Stimulated activated CD4-positive, alpha-beta T cell treated with anti-CD3 and anti-CD28 coated beads, Interleukin-15, amount 100 ng/mL, for 48 hours (primary cell): ENCODE measurements at regions not wholly inside any gene's neighbourhood (a gene's known extent, or its start where the extent isn't known, plus 50 kb on each side); places are given as distances from the start of the nearest gene placed in this dataset.
"Not testable (repeated sequence)": the region's sequence is repeated elsewhere in the genome, so short reads cannot be mapped to it uniquely, and the experiment has no call there.

ENCODE experiments used
- DNase-seq, 2 donors: peaks; one replicate each; pipeline ENCODE4 v3.0.0-alpha.2; 2020; ENCODE audit warnings: low read depth in 2 of 2

DNA sequence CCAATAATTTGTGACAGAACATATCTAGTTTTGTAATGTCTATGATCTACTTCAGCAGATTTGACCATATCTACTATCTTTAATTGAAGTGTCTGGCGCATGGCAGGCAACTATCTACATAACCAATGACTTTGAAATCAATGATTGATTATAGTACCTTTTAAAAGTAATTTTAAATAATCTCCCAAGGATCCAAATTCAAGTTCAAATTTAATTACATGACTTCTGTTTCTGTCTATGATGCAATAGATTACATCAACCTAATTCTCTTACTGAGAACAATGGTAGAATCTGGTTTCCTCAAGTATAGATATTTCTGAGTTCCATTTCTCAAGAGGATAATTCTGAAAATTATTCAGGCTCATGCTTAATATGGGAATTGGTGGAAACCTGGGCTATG lies 177.4 kb upstream of the IL15 start:
- DNase-seq = no peak

DNA sequence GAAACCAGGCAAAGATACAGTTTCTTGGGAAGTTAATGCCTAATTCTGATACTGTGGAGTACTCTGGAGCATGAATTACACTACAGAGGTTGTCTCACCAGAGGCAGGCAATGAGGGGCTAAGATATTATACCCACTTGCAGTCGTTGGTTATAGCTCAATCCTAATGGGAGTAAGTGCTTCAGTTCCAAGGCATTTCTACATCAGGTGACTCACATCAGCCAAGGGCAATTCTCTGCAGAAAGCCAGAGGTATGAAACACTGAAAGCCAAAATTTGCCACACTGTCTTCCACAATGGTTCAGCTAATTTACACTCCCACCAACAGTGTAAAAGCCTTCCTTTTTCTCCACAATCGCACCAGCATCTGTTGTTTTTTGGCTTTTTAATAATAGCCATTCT lies 174.0 kb upstream of the IL15 start:
- no peak for DNase-seq

DNA sequence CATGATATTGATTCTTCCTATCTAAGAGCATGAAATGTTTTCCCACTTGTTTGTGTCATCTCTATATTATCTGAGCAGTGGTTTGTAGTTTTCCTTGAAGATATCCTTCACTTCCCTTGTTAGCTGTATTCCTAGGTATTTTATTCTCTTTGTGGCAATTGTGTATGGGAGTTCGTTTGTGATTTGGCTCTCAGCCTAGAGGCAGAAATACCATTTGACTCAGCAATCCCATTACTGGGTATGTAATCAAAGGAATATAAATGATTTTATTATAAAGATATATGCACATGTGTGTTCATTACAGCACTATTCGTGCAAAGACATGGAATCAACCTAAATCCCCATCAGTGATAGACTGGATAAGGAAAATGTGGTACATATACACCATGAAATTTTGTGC lies 172.7 kb upstream of the IL15 start:
- no peak for DNase-seq

DNA sequence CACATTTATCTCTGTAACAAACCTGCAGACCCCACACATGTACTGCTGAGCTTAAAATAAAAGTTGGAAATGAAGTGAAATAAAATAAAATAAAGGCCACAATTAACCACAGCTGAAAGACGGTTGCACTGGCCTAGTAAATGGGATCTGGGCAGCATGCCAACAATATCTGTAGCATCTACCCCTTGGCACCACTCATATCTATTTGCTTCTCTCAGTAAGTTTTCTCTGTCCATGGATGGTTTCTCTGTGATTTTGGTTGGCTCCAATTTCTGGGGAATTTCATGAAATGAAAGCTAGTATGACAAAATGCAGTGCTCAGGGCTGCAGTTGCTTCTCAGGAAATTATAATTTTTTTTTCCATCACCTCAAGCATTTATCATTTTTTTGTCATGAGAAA lies 172.0 kb upstream of the IL15 start:
- DNase-seq = no peak

DNA sequence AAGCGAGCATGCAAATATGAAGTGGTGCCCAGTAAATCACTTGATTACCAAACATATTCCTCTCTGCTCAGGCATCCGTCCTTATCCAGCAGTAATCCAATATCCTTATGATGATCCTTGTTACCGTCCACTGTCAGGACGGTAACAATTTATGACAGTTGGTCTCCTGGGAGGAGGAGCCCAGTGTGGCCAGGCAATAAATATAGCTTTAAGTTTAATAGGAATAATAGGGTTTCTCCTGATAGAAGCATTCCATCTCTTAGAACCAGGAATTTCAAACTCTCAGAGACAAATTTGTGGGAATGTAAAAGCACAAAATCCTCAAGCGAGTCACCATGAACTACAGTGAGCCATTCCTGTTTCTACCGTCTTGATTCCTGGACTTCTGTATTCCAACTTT lies 171.2 kb upstream of the IL15 start:
- DNase-seq = no peak

DNA sequence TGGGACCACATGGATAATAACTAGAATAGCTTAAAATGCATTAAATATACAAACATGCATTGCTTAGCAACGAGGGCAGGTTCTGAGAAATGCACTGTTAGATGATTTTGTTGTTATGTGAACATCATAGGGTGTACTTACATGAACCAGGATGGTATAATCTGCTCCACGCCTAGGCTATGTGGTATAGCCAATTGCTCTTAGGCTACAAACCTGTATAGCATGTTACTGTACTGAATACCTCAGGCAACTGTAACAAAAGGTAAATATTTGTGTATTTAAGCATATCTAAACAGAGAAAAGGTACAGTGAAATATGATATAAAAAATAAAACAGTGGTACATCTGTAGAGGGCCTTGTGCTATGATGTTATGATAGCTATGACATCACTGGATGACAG lies 169.2 kb upstream of the IL15 start:
- DNase-seq = no peak

DNA sequence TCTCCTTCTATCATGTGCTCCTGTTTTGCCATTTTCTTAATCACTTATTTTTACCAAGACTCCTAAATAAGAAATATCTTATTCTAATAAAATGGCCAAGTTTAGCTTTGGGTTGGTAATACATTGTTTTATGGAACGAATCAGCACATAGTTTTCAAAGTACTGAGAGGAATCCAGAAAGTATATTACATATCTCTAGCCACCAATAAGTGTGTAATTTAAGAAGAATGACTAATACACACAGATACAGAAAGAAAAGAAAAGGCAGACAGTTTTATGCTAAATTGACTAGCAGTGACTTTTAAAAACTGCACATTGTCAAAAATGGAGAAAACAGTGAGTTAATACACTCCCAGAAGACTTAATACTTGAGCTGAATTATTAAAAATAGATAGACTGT lies 167.0 kb upstream of the IL15 start:
- no peak for DNase-seq

DNA sequence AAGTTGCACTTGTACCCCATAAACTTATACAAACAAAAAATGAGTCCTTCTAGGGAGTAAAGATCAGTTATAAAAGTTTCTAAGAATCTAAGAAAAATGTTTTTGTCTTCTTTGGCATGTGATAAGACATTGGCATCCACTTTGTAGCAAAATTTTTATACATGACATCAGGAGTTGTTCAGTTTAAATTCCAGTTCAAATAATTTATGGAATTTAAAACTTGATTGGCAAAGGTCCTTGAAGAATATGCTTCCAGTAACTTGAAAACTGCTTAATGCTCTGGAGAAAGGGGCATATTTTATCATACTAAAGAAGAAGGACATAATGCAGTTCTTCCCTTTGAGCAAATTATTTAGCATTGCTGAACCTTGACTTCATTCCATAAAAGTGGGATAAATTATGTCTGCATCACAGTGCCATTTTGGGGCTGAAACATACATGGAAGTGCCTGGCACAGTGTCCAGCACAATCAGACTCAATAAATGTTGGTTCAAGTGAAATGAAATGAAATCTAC lies 163.3 kb upstream of the IL15 start:
- no peak for DNase-seq

DNA sequence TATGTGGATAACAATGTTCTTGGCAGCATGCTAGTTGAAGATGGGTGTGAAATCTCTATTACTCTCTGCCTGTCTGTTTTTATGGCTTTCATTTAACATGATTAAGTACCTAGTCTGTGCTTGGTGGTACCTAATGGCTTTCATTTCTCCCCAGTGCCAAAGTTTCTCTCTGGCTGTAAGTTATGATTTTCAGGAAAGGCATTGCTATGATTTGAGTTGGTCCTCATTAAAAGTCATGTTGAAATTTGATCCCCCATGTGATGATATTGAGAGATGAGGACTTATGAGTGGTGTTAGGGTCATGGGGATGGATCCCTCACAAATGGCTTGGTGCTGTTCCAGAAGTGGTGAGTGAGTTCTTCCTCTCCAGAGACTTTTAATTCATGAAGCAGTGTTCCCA lies 162.4 kb upstream of the IL15 start:
- no peak for DNase-seq

DNA sequence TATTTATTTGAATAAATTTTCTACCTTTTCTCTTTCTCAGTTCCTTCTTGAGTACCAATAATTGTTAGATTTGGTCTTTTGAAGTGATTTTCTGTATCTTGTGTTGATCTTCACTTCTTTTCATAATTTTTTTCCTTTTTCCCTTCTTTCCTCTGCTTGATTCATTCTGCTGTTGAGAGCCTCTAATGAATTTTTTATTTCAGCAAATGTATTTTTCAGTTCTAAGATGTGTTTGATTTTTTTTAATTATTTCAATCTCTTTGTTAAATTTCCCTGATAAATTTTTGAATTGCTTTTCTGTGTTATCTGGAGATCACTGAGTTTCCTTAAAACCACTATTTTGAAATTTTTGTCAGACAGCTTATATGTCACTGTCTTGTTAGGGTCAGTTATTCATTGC lies 155.4 kb upstream of the IL15 start:
- DNase-seq = no peak

DNA sequence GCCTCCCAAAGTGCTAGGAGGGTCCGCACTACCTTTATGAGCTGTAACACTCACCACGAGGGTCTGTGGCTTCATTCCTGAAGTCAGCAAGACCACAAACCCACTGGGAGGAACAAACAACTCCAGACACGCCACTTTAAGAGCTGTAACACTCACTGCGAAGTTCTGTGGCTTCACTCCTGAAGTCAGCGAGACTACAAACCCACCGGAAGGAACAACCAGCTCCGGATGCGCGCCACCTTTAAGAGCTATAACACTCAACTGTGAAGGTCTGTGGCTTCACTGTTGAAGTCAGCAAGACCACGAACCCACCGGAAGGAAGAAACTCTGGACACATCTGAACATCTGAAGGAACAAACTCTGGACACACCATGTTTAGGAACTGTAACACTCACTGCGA lies 152.1 kb upstream of the IL15 start:
- not testable (repeated sequence) for DNase-seq

DNA sequence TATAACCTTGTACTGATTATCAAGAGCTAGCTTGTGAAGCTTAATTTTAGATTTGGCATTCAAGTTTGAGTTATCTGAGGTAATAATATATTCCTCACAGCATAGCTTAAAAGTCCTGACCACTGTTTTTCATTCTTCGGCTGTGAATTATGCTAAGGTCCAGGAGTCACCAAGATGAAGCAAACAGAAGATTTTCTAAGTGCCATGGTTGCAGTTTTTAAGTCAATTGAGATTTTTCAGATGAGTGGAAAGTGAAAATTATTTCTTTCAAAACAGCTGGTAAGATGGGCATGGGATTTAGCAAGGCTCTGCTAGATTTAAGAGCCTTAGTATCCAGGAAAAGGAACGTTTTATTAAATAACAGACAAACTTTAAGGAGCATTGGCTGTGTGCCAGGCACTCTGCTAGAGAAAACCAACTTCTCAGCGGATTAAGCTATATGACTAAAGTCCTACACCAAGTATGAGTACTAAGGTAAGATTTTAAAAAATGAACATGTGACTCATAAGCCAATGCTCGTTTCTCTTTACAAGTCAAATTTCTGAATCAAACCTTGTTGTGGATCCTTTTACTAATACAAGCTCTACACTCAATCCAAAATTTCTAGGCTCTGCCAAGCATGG lies 149.9 kb upstream of the IL15 start:
- no peak for DNase-seq

DNA sequence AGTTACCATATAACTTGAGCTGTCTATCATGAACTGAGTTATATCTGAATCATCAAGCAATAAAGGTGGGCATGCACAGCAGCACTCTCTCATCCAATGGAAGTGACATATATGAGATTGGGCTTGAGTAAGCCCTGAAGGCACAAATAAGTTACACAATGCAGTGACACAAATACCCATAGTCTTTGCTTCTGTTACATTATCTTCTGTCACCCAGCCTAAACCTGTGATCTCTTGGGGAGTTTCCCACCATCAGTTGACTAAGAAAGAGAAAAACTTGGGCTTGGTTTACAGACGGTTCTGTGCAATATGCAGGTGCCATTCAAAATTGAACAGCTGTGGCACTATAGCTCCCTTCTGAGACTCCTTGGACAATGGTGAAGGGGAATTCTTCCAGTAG lies 138.8 kb upstream of the IL15 start:
- no peak for DNase-seq

DNA sequence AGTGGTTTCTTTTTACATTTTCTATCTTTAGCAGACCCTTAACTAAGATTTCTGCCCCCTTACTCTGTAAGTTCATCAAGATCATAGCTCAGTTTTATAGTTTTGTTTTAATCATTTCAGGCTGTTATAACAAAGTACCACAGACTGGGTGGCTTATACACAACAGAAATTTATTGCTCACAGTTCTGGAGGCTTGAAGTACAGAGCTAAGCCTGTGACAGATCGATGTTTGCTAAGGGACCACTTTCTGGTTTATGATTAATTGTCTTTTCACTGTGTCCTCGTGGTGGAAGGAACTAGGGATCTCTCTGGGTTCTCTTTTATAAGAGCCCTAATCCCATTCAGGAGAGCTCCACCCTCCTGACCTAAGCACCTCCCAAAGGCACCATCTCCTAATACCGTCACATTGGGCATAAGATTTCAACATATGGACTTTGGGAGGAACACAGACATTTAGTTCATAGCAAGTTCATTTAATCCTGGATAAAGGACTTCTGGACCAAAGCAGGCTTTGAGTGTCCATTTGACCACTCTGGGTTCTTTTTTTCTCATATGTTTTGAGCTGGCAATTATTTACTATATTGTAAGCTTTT lies 137.0 kb upstream of the IL15 start:
- no peak for DNase-seq

DNA sequence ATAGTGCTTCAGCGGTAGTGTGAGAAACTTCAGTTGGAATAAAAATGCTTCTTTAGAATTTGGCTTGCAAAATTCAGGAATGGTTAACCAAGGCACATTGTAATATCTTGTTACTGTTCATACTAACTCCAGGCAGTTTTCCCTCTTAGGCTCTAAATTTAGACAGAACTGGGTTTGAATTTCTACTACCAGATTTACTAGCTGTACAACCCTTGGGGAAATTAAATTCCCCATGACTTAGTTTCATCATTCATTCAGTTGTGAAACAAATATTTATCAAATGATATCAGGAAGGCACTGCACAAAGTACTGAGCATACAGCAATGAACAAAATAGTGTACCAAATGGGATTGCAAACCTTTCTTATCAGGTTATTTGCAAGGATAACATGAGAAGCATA lies 135.0 kb upstream of the IL15 start:
- no peak for DNase-seq

DNA sequence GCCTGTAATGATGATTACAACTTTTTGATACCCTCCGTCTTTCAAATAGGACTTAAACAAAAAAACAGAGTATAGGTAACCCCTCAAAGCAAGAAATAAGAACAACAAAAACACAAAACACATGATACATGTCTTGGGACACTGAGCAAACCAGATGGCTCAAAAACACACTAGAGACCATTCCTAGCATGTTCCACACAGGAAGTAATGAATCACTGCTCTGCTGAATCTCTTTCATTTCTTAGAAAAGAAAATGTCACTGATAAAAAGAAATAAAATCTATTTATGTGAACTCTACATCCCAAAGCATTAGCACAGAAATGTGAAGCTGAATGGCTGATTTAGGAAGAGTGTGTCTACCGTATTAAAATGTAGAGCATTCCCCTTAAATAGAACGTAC lies 134.5 kb upstream of the IL15 start:
- DNase-seq = no peak

DNA sequence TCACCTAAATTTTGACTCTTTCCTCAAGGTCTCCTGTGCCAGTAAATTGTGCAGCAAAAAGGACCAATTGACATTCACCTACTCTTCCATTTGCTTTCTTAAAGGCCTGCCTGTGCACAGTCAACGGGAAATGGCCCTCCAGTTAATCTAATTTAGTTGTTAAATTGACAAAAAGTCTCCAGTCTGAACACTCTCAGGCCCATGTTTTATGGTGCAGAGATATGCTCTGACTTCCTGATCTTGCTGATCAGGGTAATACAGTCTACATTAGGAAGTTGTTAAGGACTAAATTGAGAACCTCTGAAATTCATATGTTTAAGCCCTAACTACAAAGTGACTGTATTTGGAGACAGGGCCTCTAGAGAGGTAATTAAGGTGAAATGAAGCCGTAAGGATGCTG lies 133.6 kb upstream of the IL15 start:
- no peak for DNase-seq

DNA sequence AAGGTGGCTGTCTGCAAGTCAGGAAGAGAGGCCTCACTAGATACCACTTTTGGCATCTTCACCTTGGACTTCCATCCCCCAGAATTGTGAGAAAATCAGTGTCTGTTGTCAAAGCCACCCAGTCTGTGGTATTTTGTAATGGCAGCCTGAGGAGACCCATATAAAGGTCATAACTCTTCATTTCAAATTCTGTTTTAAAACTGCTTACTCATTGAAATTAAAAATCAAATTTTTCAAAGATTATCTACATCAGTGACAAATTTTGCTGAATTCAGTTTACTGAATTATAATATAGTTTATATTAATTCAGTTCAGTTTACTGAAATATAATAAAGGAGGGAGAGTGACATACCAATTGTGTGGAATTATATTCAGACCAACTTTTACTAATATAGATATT lies 133.1 kb upstream of the IL15 start:
- no peak for DNase-seq

DNA sequence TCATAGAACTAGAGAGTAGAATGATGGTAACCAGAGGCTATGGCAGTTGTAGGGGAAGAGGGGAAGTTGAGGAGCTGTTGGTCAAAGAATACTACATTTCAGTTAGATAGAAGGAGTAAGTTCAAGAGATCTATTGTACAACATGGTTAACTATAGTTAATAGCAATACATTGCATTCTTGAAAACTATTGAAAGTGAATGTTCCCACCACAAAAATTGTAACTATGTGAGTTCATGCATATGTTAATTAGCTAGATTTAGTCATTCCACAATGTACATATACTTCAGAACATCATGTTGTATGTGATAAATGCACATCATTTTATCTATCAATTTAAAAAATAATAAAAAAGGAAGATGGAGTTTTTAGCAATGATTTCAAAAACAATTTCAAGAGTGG lies 125.3 kb upstream of the IL15 start:
- DNase-seq = no peak

DNA sequence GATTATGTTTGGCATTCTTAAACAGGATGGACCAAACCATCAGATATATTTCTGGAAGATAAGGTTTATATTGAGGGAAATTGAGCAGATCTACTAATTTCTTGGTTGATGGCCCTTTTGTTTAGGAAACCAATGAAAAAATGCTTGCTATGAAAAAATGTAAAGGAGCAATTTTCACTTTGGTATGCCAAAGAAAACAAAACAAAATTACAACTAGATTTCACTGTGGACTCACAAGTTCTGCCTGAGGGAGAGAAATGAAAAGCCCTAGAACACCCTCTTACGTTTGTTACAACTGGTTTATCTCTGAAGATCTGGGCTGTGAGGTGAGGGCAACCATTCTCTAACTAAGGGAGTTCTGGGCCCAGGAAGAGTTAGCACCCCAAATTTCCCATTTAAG lies 122.5 kb upstream of the IL15 start:
- DNase-seq = no peak

DNA sequence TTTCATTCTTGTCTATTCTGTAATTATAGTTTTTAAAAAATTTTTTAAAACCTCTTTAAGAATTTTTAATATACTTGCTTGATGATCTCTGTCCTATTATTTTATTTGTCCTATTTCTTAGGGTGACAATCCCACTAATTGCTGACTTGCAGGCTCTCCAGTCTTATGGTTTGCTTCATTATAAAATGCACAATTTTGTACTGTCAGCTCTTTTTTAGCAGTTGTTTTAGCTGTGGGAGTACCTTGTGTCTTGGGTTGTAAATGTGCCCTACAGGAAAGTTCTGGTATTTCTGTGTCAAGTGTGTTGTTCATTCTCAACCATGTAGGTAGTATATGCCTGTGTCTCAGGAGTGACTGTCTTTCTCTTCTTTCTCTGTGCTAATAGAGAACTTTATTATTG lies 118.2 kb upstream of the IL15 start:
- DNase-seq = no peak

DNA sequence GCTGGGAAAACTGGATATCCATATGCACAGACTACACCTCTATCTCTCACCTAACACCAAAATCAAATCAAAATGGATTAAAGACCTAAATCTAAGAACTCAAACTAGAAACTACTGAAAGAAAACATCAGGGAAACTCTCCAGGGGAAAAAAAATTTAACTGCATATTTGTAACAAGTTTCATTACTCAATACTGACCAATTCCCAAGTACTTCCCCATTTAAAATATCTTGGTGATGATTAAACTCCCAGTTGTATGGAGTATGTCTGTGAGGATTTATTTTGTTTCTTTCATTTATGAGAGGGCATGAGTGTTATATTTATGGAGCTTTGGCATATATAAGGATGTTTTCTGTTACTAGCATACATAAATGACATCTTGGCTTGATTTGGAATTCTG lies 112.3 kb upstream of the IL15 start:
- no peak for DNase-seq

DNA sequence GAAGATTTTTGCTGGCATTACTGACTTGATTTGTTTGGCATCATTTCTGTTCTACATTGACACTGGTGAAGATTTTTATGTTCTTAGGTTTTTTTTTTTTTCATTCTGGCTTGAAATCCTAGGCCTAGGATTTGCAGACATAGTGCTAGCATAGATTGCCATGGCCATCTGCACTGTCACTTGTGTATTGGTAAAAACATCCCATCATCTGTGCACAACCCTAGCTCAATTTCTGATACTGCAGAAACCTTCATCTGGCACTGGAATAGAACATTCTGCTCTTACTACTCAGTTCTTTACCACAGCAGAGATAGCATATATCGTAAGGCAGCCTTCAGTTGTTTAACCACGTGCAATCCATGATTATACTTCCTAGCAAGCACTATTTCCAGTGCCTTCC lies 111.5 kb upstream of the IL15 start:
- no peak for DNase-seq

DNA sequence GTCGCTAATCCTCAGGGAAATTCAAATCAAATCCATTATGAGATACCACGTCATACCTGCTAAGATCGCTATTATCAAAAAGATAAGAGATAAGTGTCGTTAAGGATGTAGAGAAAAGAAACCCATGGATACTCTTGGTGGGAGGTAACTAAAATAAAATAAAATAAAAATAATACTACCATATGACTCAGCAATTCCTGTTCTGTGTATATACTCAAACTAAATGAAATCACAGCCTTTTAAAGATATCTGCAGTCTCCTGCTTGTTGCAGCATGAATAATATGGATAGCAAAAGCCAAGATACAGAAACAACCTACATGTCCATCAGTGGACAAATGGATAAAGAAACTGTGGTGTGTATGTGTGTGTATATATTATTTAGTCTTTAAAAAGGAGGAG lies 105.8 kb upstream of the IL15 start:
- DNase-seq = no peak
